Smooth muscle cell (in vitro differentiated cells): ENCODE measurements at regions not wholly inside any gene's neighbourhood (a gene's known extent, or its start where the extent isn't known, plus 50 kb on each side); places are given as distances from the start of the nearest gene placed in this dataset.
"Not testable (repeated sequence)": the region's sequence is repeated elsewhere in the genome, so short reads cannot be mapped to it uniquely, and the experiment has no call there.

Experiments used
- DNase-seq: peaks from one replicate; lab custom pipeline; 2025; ENCODE audit not compliant: unreplicated experiment; lab: John Stamatoyannopoulos, UW
- H2AFZ ChIP-seq: fragments of 200-600 bp; sonication (generic); 2 replicates; pipeline ENCODE4 v1.6.0; 2016; ENCODE audit warnings: antibody characterized with exemption, low read depth, mild to moderate bottlenecking
- H3F3A ChIP-seq: fragments of 200-600 bp; sonication (generic); 2 replicates; pipeline ENCODE4 v1.6.0; 2017; ENCODE audit warnings: antibody characterized with exemption, low read depth
- H3K27ac ChIP-seq: fragments of 200-600 bp; sonication (generic); 2 replicates; pipeline ENCODE4 v1.5.1; 2016; ENCODE audit warnings: low read depth, mild to moderate bottlenecking
- H3K27me3 ChIP-seq: fragments of 200-600 bp; sonication (generic); 2 replicates; pipeline ENCODE4 v1.6.1; 2016; ENCODE audit warnings: low read depth, mild to moderate bottlenecking
- H3K36me3 ChIP-seq: fragments of 200-600 bp; sonication (generic); 2 replicates; pipeline ENCODE4 v1.5.1; 2016; ENCODE audit warnings: low read depth
- H3K4me1 ChIP-seq: fragments of 200-600 bp; sonication (generic); 2 replicates; pipeline ENCODE4 v1.5.1; 2016; ENCODE audit warnings: low read depth
- H3K4me2 ChIP-seq: fragments of 200-600 bp; sonication (generic); 2 replicates; pipeline ENCODE4 v1.6.0; 2016; ENCODE audit warnings: mild to moderate bottlenecking
- H3K4me3 ChIP-seq: fragments of 200-600 bp; sonication (generic); 2 replicates; pipeline ENCODE4 v1.5.1; 2016; ENCODE audit warnings: mild to moderate bottlenecking
- H3K79me2 ChIP-seq: fragments of 200-600 bp; sonication (generic); 2 replicates; pipeline ENCODE4 v1.6.0; 2016; ENCODE audit warnings: low read depth, mild to moderate bottlenecking
- H3K9ac ChIP-seq: fragments of 200-600 bp; sonication (generic); 2 replicates; pipeline ENCODE4 v1.6.0; 2016; ENCODE audit warnings: low read depth
- H3K9me3 ChIP-seq: fragments of 200-600 bp; sonication (generic); replicated peaks from 2 replicates; pipeline ENCODE4 v1.5.1; 2016; ENCODE audit warnings: low read depth
- H4K20me1 ChIP-seq: fragments of 200-600 bp; sonication (generic); 2 replicates; pipeline ENCODE4 v1.6.0; 2016; ENCODE audit warnings: low read depth
- WGBS: methylation state at CpG from one replicate; pipeline ENCODE4 v1.1.7; 2016; ENCODE audit warnings: low lambda C conversion rate; 5-methylcytosine and 5-hydroxymethylcytosine counted together

GRCh38 chr15:32513378-32513777 lies 57.9 kb upstream of the GOLGA8O start:
- not testable (repeated sequence) for H3K27me3 ChIP-seq, H3K4me3 ChIP-seq, H4K20me1 ChIP-seq, H3K36me3 ChIP-seq, H3K27ac ChIP-seq, DNase-seq, H3K9ac ChIP-seq, H2AFZ ChIP-seq, H3K4me2 ChIP-seq, H3F3A ChIP-seq, H3K79me2 ChIP-seq, H3K9me3 ChIP-seq, H3K4me1 ChIP-seq

- H3K4me2 ChIP-seq, H3K4me1 ChIP-seq, H3K4me3 ChIP-seq, H3F3A ChIP-seq, H4K20me1 ChIP-seq, H2AFZ ChIP-seq, H3K36me3 ChIP-seq, H3K79me2 ChIP-seq, H3K9me3 ChIP-seq, H3K27ac ChIP-seq, DNase-seq, H3K27me3 ChIP-seq, H3K9ac ChIP-seq: not testable (repeated sequence)
These were observed 54.6 kb upstream of the GOLGA8O start for GRCh38 chr15:32510027-32510426.

GRCh38 chr15:32508081-32508480 lies 52.6 kb upstream of the GOLGA8O start:
- not testable (repeated sequence) for H3K79me2 ChIP-seq, H3K36me3 ChIP-seq, DNase-seq, H4K20me1 ChIP-seq, H3K27me3 ChIP-seq, H3F3A ChIP-seq, H3K4me3 ChIP-seq, H3K9ac ChIP-seq, H3K4me1 ChIP-seq, H3K9me3 ChIP-seq, H2AFZ ChIP-seq, H3K27ac ChIP-seq, H3K4me2 ChIP-seq
- WGBS: no CpG with 5 or more reads among the region's 7 CpGs

- not testable (repeated sequence) for H3K9me3 ChIP-seq, H4K20me1 ChIP-seq, H3K36me3 ChIP-seq, H3K4me1 ChIP-seq, H2AFZ ChIP-seq, H3K4me2 ChIP-seq, H3K27ac ChIP-seq, H3K27me3 ChIP-seq, DNase-seq, H3K9ac ChIP-seq, H3K79me2 ChIP-seq, H3F3A ChIP-seq, H3K4me3 ChIP-seq
- WGBS: no CpG with 5 or more reads among the region's 2 CpGs
These were observed 51.4 kb upstream of the GOLGA8O start for GRCh38 chr15:32506787-32507186.

- not testable (repeated sequence) for DNase-seq, H3K9ac ChIP-seq, H3K4me3 ChIP-seq, H3K27ac ChIP-seq, H2AFZ ChIP-seq, H3K9me3 ChIP-seq, H3K36me3 ChIP-seq, H3K79me2 ChIP-seq, H4K20me1 ChIP-seq, H3K27me3 ChIP-seq, H3F3A ChIP-seq, H3K4me1 ChIP-seq, H3K4me2 ChIP-seq
- WGBS: no CpG with 5 or more reads among the region's 4 CpGs
These were observed 50.2 kb upstream of the GOLGA8O start for GRCh38 chr15:32505633-32506032.
